Keratinocyte (primary cell): ENCODE measurements at regions not wholly inside any gene's neighbourhood (a gene's known extent, or its start where the extent isn't known, plus 50 kb on each side); places are given as distances from the start of the nearest gene placed in this dataset.

ENCODE experiments used
- CTCF ChIP-seq, 3 experiments: IDR thresholded peaks in 1 of 3; conservative IDR thresholded peaks in 1 of 3; optimal IDR thresholded peaks in 1 of 3; 2 replicates in 2 of 3; 3 replicates in 1 of 3; pipeline versions ENCODE3 to v1.5.1; 2011; ENCODE audit warnings: low read length in 3 of 3, mild to moderate bottlenecking in 3 of 3, moderate library complexity in 2 of 3, control low read depth in 1 of 3, inconsistent platforms in 1 of 3; ENCODE audit not compliant: insufficient read depth in 2 of 3; ENCODE audit errors: extremely low read depth in 1 of 3
- EZH2 ChIP-seq: IDR thresholded peaks from one replicate; pipeline ENCODE4 v1.6.1; 2012; ENCODE audit warnings: inconsistent platforms, mild to moderate bottlenecking, low read length, moderate library complexity

- no peak for TF ChIP-seq CTCF (optimal IDR thresholded peaks at IDR 0.05 in 1 of 3, IDR thresholded peaks at IDR 0.05 in 1 of 3, conservative IDR thresholded peaks at IDR 0.05 in 1 of 3; ENCODE audit: extremely low read depth in 1 of 3, insufficient read depth in 2 of 3, low read length in 3 of 3)
- TF ChIP-seq EZH2, result no peak
Observed at GRCh38 chr1:194698908-194699318, 1512.5 kb upstream of the B3GALT2 start.
